HCT116 (cell line): ENCODE measurements at regions not wholly inside any gene's neighbourhood (a gene's known extent, or its start where the extent isn't known, plus 50 kb on each side); places are given as distances from the start of the nearest gene placed in this dataset.

Source experiments
- ATAC-seq: fragments of 200-7000 bp; cut with Tn5 transposase; 2 replicates; pipeline ENCODE4 v1.9.1; 2020; ENCODE audit warnings: mild to moderate bottlenecking, moderate library complexity
- BruUV-seq: library from RNA; stranded (reverse); fragments of 400-500 nt; replicated peaks from 2 replicates; lab custom pipeline; 2021; lab: Mats Ljungman, UMichigan
- CTCF ChIA-PET: fragments of 300-600 bp; sonication (Branson Sonifier 250); formaldehyde crosslinking; loops from one replicate; lab custom pipeline; 2021; ENCODE audit warnings: antibody characterized with exemption; lab: Charles Lee
- POLR2A ChIA-PET: fragments of 300-600, 350-600 bp; sonication (Branson Sonifier 250); formaldehyde crosslinking; loops from one replicate; lab custom pipeline; 2021; ENCODE audit warnings: antibody characterized with exemption; lab: Charles Lee
- RAD21 ChIA-PET, 2 experiments: fragments of 300-600 bp; sonication (Branson Sonifier 250); formaldehyde crosslinking; loops; one replicate each; lab custom pipeline; 2023; ENCODE audit warnings: low total read pairs in 2 of 2; ENCODE audit not compliant: uncharacterized antibody in 2 of 2, unreplicated experiment in 2 of 2, low non-redundant PET in 1 of 2; lab: Charles Lee
- DNase-seq: peaks from one replicate; pipeline ENCODE4 v3.0.0-alpha.2; 2010; ENCODE audit warnings: low read depth, low spot score
- H2AFZ ChIP-seq: fragments of 200-600 bp; shearing (Covaris generic), sonication (generic); 2 replicates; pipeline ENCODE4 v1.6.1; 2017; ENCODE audit warnings: low read depth, mixed run types, mixed read lengths, antibody characterized with exemption, low read length; ENCODE audit not compliant: poor library complexity, severe bottlenecking
- H3K27ac ChIP-seq: 2 replicates; pipeline ENCODE4 v1.5.1; 2012; ENCODE audit warnings: low read depth, low read length
- H3K27me3 ChIP-seq: fragments of 200-600 bp; sonication (generic); 2 replicates; pipeline ENCODE4 v1.6.1; 2016; ENCODE audit warnings: mixed run types, low read length, mixed read lengths; ENCODE audit not compliant: insufficient read depth
- H3K36me3 ChIP-seq, 2 experiments: fragments of 200-500 bp in 1 of 2; fragments of 200-600 bp in 1 of 2; sonication (Bioruptor generic) in 1 of 2; sonication (generic) in 1 of 2; 2 replicates each; pipeline versions ENCODE4 v1.5.1 to v1.6.1; 2014 to 2016; ENCODE audit warnings: low read length in 2 of 2, inconsistent platforms in 1 of 2, mixed read lengths in 1 of 2, mixed run types in 1 of 2; ENCODE audit not compliant: insufficient read depth in 2 of 2, control insufficient read depth in 1 of 2
- H3K4me1 ChIP-seq, 2 experiments: fragments of 200-600 bp in 1 of 2; sonication (generic) in 1 of 2; 2 replicates each; pipeline versions ENCODE4 v1.5.1 to v1.6.1; 2012 to 2017; ENCODE audit warnings: low read length in 2 of 2, inconsistent platforms in 1 of 2, mild to moderate bottlenecking in 1 of 2, mixed read lengths in 1 of 2, mixed run types in 1 of 2, moderate library complexity in 1 of 2; ENCODE audit not compliant: insufficient read depth in 2 of 2, control insufficient read depth in 1 of 2
- H3K4me2 ChIP-seq: fragments of 200-600 bp; sonication (generic); 2 replicates; pipeline ENCODE4 v1.6.1; 2017; ENCODE audit warnings: mixed run types, low read length, mixed read lengths
- H3K4me3 ChIP-seq, 2 experiments: fragments of 200-600 bp in 1 of 2; sonication (generic) in 1 of 2; replicated peaks in 1 of 2; 2 replicates each; pipeline ENCODE4 v1.5.1; 2011 to 2016; ENCODE audit warnings: low read length in 2 of 2, control low read depth in 1 of 2, low read depth in 1 of 2, mild to moderate bottlenecking in 1 of 2, mixed read lengths in 1 of 2, mixed run types in 1 of 2
- H3K79me2 ChIP-seq: fragments of 200-600 bp; sonication (generic); 2 replicates; pipeline ENCODE4 v1.6.1; 2017; ENCODE audit warnings: mild to moderate bottlenecking, mixed run types, low read length, moderate library complexity, mixed read lengths; ENCODE audit not compliant: insufficient read depth
- H3K9ac ChIP-seq: fragments of 200-600 bp; sonication (generic); 2 replicates; pipeline ENCODE4 v1.6.1; 2016; ENCODE audit warnings: low read length, mixed read lengths
- H3K9me2 ChIP-seq: fragments of 200-600 bp; sonication (generic), shearing (Covaris generic); 2 replicates; pipeline ENCODE4 v1.6.1; 2017; ENCODE audit warnings: mixed run types, mild to moderate bottlenecking, moderate library complexity; ENCODE audit not compliant: insufficient read depth
- H3K9me3 ChIP-seq, 2 experiments: fragments of 200-500 bp in 1 of 2; fragments of 200-600 bp in 1 of 2; sonication (Bioruptor generic) in 1 of 2; sonication (generic) in 1 of 2; 2 replicates each; pipeline ENCODE4 v1.6.1; 2014 to 2017; ENCODE audit warnings: low read length in 2 of 2, mixed read lengths in 2 of 2, inconsistent platforms in 1 of 2, low read depth in 1 of 2, mild to moderate bottlenecking in 1 of 2, mixed run types in 1 of 2, moderate library complexity in 1 of 2; ENCODE audit not compliant: control insufficient read depth in 1 of 2, insufficient read depth in 1 of 2
- H4K20me1 ChIP-seq: fragments of 200-600 bp; sonication (generic), shearing (Covaris generic); 2 replicates; pipeline ENCODE4 v1.6.1; 2017; ENCODE audit warnings: mixed run types, mild to moderate bottlenecking, moderate library complexity; ENCODE audit not compliant: insufficient read depth
- ATF3 ChIP-seq: IDR thresholded peaks from 2 replicates; pipeline ENCODE4 v1.6.1; 2012
- CBX3 ChIP-seq: IDR thresholded peaks from 2 replicates; pipeline ENCODE4 v1.6.1; 2012; ENCODE audit warnings: low read depth
- CEBPB ChIP-seq: IDR thresholded peaks from 2 replicates; pipeline ENCODE4 v1.6.1; 2012; ENCODE audit warnings: low read depth
- ELF1 ChIP-seq: IDR thresholded peaks from 2 replicates; pipeline ENCODE4 v1.6.1; 2012; ENCODE audit warnings: low read depth, borderline replicate concordance
- EZH2 ChIP-seq: fragments of 200-600 bp; sonication (generic); IDR thresholded peaks from 2 replicates; pipeline ENCODE4 v1.6.1; 2017; ENCODE audit warnings: antibody characterized with exemption, mixed run types
- EZH2phosphoT487 ChIP-seq: fragments of 200-600 bp; IDR thresholded peaks from 2 replicates; pipeline ENCODE4 v1.6.1; 2018; ENCODE audit warnings: antibody characterized with exemption, borderline replicate concordance
- FOSL1 ChIP-seq: IDR thresholded peaks from 2 replicates; pipeline ENCODE4 v1.6.1; 2012; ENCODE audit warnings: low read depth
- JUND ChIP-seq: IDR thresholded peaks from 2 replicates; pipeline ENCODE4 v1.6.1; 2012
- MAX ChIP-seq: IDR thresholded peaks from 2 replicates; pipeline ENCODE4 v1.6.1; 2012
- POLR2A ChIP-seq: IDR thresholded peaks from 2 replicates; pipeline ENCODE4 v1.7.0; 2011; ENCODE audit warnings: borderline replicate concordance; ENCODE audit not compliant: insufficient read depth, insufficient read length; ENCODE audit errors: extremely low read depth
- RAD21 ChIP-seq: IDR thresholded peaks from 2 replicates; pipeline ENCODE4 v1.6.1; 2012; ENCODE audit warnings: low read depth, mild to moderate bottlenecking
- SIN3A ChIP-seq: IDR thresholded peaks from 2 replicates; pipeline ENCODE4 v1.6.1; 2012; ENCODE audit warnings: low read depth
- SP1 ChIP-seq: IDR thresholded peaks from 2 replicates; pipeline ENCODE4 v1.6.1; 2012; ENCODE audit warnings: low read depth
- SRF ChIP-seq: IDR thresholded peaks from 2 replicates; pipeline ENCODE4 v1.6.1; 2012; ENCODE audit warnings: low read depth
- TCF7L2 ChIP-seq: IDR thresholded peaks from 2 replicates; pipeline ENCODE4 v1.7.0; 2011; ENCODE audit warnings: borderline replicate concordance, inconsistent platforms; ENCODE audit not compliant: insufficient read depth, insufficient read length; ENCODE audit errors: extremely low read depth
- YY1 ChIP-seq: IDR thresholded peaks from 2 replicates; pipeline ENCODE4 v1.6.1; 2011; ENCODE audit warnings: low read length, low read depth, moderate library complexity, mild to moderate bottlenecking; ENCODE audit not compliant: insufficient replicate concordance; ENCODE audit errors: extremely low read depth
- ZFX ChIP-seq: fragments of 450-650 bp; IDR thresholded peaks from 2 replicates; pipeline ENCODE4 v1.6.1; 2017
- ZNF274 ChIP-seq: fragments of 200-500 bp; sonication (Bioruptor generic); IDR thresholded peaks from 2 replicates; pipeline ENCODE4 v1.6.1; 2014; ENCODE audit warnings: mild to moderate bottlenecking, low read depth, low read length, inconsistent platforms
- intact Hi-C: fragments of 100-400 bp; cut with micrococcal nuclease; formaldehyde crosslinking; loops from 2 replicates; pipeline ENCODE4 v1.10.0; 2022
- TF ChIP-seq, protein P1 (sequence below): IDR thresholded peaks from 2 replicates; pipeline ENCODE4 v1.6.1; 2011; ENCODE audit warnings: mild to moderate bottlenecking, low read length, moderate library complexity; ENCODE audit not compliant: insufficient replicate concordance; ENCODE audit errors: extremely low read depth
- TF ChIP-seq, protein P2 (sequence below): IDR thresholded peaks from 2 replicates; pipeline ENCODE4 v1.6.1; 2012; ENCODE audit warnings: low read depth

- no peaks in the 10 kb centered on the region for H3K4me1 ChIP-seq
- no peak overlapping the region for H3K4me2 ChIP-seq
- DNase-seq (no peak), ATAC-seq (no peak)
- H3K27ac ChIP-seq, result no peak overlapping the region
- H3K27me3 ChIP-seq, result peaks cover 62% of the 10 kb centered on the region
- H3K79me2 ChIP-seq, result no peaks in the 10 kb centered on the region
- ChIA-PET POLR2A (no interaction called here), RAD21 (no interaction called here), CTCF (no interaction called here)
- no TSS peak for BruUV-seq
- intact Hi-C loops, result no loop called here
- no peak overlapping the region for H2AFZ ChIP-seq
- H3K9me3 ChIP-seq, result no peaks in the 10 kb centered on the region
- no peaks in the 10 kb centered on the region for H3K36me3 ChIP-seq
- H3K9ac ChIP-seq, result no peak overlapping the region
- no peaks in the 10 kb centered on the region for H3K9me2 ChIP-seq
- H4K20me1 ChIP-seq, result no peaks in the 10 kb centered on the region
- no peak overlapping the region for H3K4me3 ChIP-seq
- no peak for TF ChIP-seq ATF3
- TF ChIP-seq, protein P1, sequence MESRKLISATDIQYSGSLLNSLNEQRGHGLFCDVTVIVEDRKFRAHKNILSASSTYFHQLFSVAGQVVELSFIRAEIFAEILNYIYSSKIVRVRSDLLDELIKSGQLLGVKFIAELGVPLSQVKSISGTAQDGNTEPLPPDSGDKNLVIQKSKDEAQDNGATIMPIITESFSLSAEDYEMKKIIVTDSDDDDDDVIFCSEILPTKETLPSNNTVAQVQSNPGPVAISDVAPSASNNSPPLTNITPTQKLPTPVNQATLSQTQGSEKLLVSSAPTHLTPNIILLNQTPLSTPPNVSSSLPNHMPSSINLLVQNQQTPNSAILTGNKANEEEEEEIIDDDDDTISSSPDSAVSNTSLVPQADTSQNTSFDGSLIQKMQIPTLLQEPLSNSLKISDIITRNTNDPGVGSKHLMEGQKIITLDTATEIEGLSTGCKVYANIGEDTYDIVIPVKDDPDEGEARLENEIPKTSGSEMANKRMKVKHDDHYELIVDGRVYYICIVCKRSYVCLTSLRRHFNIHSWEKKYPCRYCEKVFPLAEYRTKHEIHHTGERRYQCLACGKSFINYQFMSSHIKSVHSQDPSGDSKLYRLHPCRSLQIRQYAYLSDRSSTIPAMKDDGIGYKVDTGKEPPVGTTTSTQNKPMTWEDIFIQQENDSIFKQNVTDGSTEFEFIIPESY, result no peak
- TF ChIP-seq ZFX, result no peak
- TF ChIP-seq TCF7L2, result no peak
- TF ChIP-seq MAX, result no peak
- no peak for TF ChIP-seq JUND
- TF ChIP-seq CBX3, result no peak
- TF ChIP-seq SIN3A, result no peak
- no peak for TF ChIP-seq RAD21
- no peak for TF ChIP-seq YY1
- TF ChIP-seq SP1, result no peak
- no peak for TF ChIP-seq ZNF274
- no peak for TF ChIP-seq POLR2A
- no peak for TF ChIP-seq EZH2
- no peak for TF ChIP-seq SRF
- TF ChIP-seq FOSL1, result no peak
- TF ChIP-seq CEBPB, result no peak
- TF ChIP-seq EZH2phosphoT487, result no peak
- TF ChIP-seq, protein P2, sequence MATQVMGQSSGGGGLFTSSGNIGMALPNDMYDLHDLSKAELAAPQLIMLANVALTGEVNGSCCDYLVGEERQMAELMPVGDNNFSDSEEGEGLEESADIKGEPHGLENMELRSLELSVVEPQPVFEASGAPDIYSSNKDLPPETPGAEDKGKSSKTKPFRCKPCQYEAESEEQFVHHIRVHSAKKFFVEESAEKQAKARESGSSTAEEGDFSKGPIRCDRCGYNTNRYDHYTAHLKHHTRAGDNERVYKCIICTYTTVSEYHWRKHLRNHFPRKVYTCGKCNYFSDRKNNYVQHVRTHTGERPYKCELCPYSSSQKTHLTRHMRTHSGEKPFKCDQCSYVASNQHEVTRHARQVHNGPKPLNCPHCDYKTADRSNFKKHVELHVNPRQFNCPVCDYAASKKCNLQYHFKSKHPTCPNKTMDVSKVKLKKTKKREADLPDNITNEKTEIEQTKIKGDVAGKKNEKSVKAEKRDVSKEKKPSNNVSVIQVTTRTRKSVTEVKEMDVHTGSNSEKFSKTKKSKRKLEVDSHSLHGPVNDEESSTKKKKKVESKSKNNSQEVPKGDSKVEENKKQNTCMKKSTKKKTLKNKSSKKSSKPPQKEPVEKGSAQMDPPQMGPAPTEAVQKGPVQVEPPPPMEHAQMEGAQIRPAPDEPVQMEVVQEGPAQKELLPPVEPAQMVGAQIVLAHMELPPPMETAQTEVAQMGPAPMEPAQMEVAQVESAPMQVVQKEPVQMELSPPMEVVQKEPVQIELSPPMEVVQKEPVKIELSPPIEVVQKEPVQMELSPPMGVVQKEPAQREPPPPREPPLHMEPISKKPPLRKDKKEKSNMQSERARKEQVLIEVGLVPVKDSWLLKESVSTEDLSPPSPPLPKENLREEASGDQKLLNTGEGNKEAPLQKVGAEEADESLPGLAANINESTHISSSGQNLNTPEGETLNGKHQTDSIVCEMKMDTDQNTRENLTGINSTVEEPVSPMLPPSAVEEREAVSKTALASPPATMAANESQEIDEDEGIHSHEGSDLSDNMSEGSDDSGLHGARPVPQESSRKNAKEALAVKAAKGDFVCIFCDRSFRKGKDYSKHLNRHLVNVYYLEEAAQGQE, result no peak
- TF ChIP-seq ELF1, result no peak
These were observed 507.6 kb upstream of the TNP1 start for GRCh38 chr2:217367464-217367863.
